HepG2 (cell line): ENCODE measurements at regions not wholly inside any gene's neighbourhood (a gene's known extent, or its start where the extent isn't known, plus 50 kb on each side); places are given as distances from the start of the nearest gene placed in this dataset.
A peak's percentile ranks its signal among the peaks of the same experiment; 100 is the strongest.

Source experiments
- ATAC-seq: fragments of 200-7000 bp; cut with Tn5 transposase; 3 replicates; pipeline ENCODE4 v1.9.1; 2020; ENCODE audit warnings: mild to moderate bottlenecking, moderate library complexity
- BruUV-seq: library from RNA; stranded (reverse); fragments of 400-500 nt; replicated peaks from 2 replicates; lab custom pipeline; 2021; lab: Mats Ljungman, UMichigan
- CTCF ChIA-PET: fragments of 300-600 bp; formaldehyde crosslinking; extraction: SDS; loops from one replicate; lab custom pipeline; 2021; ENCODE audit warnings: low total read pairs, inconsistent platforms, low intra/inter-chr PET ratio; lab: Yijun Ruan, JAX
- POLR2A ChIA-PET: fragments of 350-600 bp; sonication (Branson Sonifier 250); formaldehyde crosslinking; loops from one replicate; lab custom pipeline; 2020; ENCODE audit warnings: antibody characterized with exemption, inconsistent platforms; lab: Yijun Ruan, JAX
- DNase-seq: peaks from one replicate; pipeline ENCODE4 v3.0.0-alpha.2; 2015; ENCODE audit warnings: low spot score
- FAIRE-seq: peaks from 3 replicates; lab custom pipeline; 2011; peaks lifted over from hg19 to GRCh38; lab: Jason Lieb, UNC
- H2AFZ ChIP-seq: one replicate; pipeline ENCODE4 v1.6.1; 2011; ENCODE audit warnings: low read length, inconsistent platforms
- H3K27ac ChIP-seq: fragments of 300-600 bp; 3 replicates; pipeline ENCODE4 v1.8.0; 2011; ENCODE audit warnings: mixed run types, mild to moderate bottlenecking, mixed read lengths, low read length, inconsistent platforms; ENCODE audit not compliant: insufficient read depth; ENCODE audit errors: extremely low read length
- H3K27me3 ChIP-seq, 2 experiments: fragments of 200-600 bp in 1 of 2; 2 replicates in 1 of 2; 3 replicates in 1 of 2; pipeline versions ENCODE4 v1.6.0 to v1.8.0; 2011; ENCODE audit warnings: low read length in 2 of 2, mild to moderate bottlenecking in 2 of 2, moderate library complexity in 2 of 2, inconsistent platforms in 1 of 2; ENCODE audit not compliant: insufficient read depth in 2 of 2, control insufficient read depth in 1 of 2
- H3K36me3 ChIP-seq, 2 experiments: fragments of 200-600 bp in 1 of 2; replicated peaks in 1 of 2; 2 replicates in 1 of 2; 3 replicates in 1 of 2; pipeline versions ENCODE4 v1.5.1 to v1.8.0; 2011; ENCODE audit warnings: low read length in 2 of 2, inconsistent platforms in 1 of 2; ENCODE audit not compliant: insufficient read depth in 2 of 2, control insufficient read depth in 1 of 2
- H3K4me1 ChIP-seq: 2 replicates; pipeline ENCODE4 v1.5.1; 2012; ENCODE audit warnings: low read length, inconsistent platforms; ENCODE audit not compliant: insufficient read depth
- H3K4me2 ChIP-seq: 2 replicates; pipeline ENCODE4 v1.6.0; 2011; ENCODE audit warnings: low read depth, low read length, inconsistent platforms
- H3K4me3 ChIP-seq, 3 experiments: fragments of 200-600 bp in 1 of 3; sonication (generic), shearing (Covaris generic) in 1 of 3; replicated peaks in 1 of 3; 2 replicates each; pipeline ENCODE4 v1.5.1; 2011 to 2016; ENCODE audit warnings: low read length in 3 of 3, inconsistent platforms in 2 of 3, low read depth in 2 of 3, mild to moderate bottlenecking in 2 of 3, control low read depth in 1 of 3, mixed read lengths in 1 of 3; ENCODE audit not compliant: insufficient read depth in 1 of 3
- H3K79me2 ChIP-seq: one replicate; pipeline ENCODE4 v1.6.1; 2011; ENCODE audit warnings: low read length, inconsistent platforms; ENCODE audit not compliant: insufficient read depth
- H3K9ac ChIP-seq: 2 replicates; pipeline ENCODE4 v1.6.0; 2011; ENCODE audit warnings: mild to moderate bottlenecking, low read depth, low read length, inconsistent platforms; ENCODE audit not compliant: insufficient read depth
- H3K9me3 ChIP-seq: 2 replicates; pipeline ENCODE4 v1.5.1; 2012; ENCODE audit warnings: mild to moderate bottlenecking, low read length
- H4K20me1 ChIP-seq: 2 replicates; pipeline ENCODE4 v1.6.0; 2011; ENCODE audit warnings: inconsistent platforms, mild to moderate bottlenecking, low read length, moderate library complexity; ENCODE audit not compliant: insufficient read depth
- ASH2L ChIP-seq: fragments of 300-600, 200-600 bp; sonication (generic); IDR thresholded peaks from 2 replicates; pipeline ENCODE4 v1.7.0; 2017; ENCODE audit warnings: low read depth, mild to moderate bottlenecking, moderate library complexity, mixed read lengths, low read length; ENCODE audit not compliant: insufficient read length
- BRD4 ChIP-seq: sonication (generic); formaldehyde crosslinking; IDR thresholded peaks from 2 replicates; pipeline ENCODE4 v1.4.0; 2020; ENCODE audit warnings: missing genetic modification reagents
- HOXD1 ChIP-seq: sonication (generic); formaldehyde crosslinking; IDR thresholded peaks from 2 replicates; pipeline ENCODE4 v1.5.0; 2020; ENCODE audit warnings: missing genetic modification reagents
- MAFF ChIP-seq: IDR thresholded peaks from 2 replicates; pipeline ENCODE4 v1.6.1; 2011; ENCODE audit warnings: low read depth, low read length, improper control_type of control experiment
- MAFG ChIP-seq: sonication (generic); formaldehyde crosslinking; IDR thresholded peaks from 2 replicates; pipeline ENCODE4 v1.5.1; 2020; ENCODE audit warnings: mild to moderate bottlenecking, missing genetic modification reagents
- MAFK ChIP-seq, 2 experiments: IDR thresholded peaks in 1 of 2; conservative IDR thresholded peaks in 1 of 2; 2 replicates each; pipeline ENCODE4 v1.6.1; 2011; ENCODE audit warnings: improper control_type of control experiment in 2 of 2, low read length in 2 of 2
- NFIC ChIP-seq: IDR thresholded peaks from 2 replicates; pipeline ENCODE4 v1.6.1; 2012; ENCODE audit warnings: mild to moderate bottlenecking, low read length, inconsistent platforms
- RFX5 ChIP-seq: IDR thresholded peaks from 2 replicates; pipeline ENCODE4 v1.6.1; 2011; ENCODE audit warnings: low read depth, low read length, improper control_type of control experiment
- TGIF2 ChIP-seq: IDR thresholded peaks from 2 replicates; pipeline ENCODE4 v1.6.1; 2016; ENCODE audit warnings: control low read depth, missing compliant biosample characterization
- ZFP41 ChIP-seq: sonication (generic); formaldehyde crosslinking; IDR thresholded peaks from 2 replicates; pipeline ENCODE4 v1.4.0; 2020; ENCODE audit warnings: mild to moderate bottlenecking, missing genetic modification reagents, borderline replicate concordance
- ZNF121 ChIP-seq: sonication (generic); formaldehyde crosslinking; IDR thresholded peaks from 2 replicates; pipeline ENCODE4 v1.5.0; 2020; ENCODE audit warnings: mild to moderate bottlenecking, missing genetic modification reagents
- ZNF747 ChIP-seq: sonication (generic); formaldehyde crosslinking; IDR thresholded peaks from 2 replicates; pipeline ENCODE4 v1.8.1; 2023; ENCODE audit warnings: missing genetic modification reagents, mild to moderate bottlenecking, borderline replicate concordance
- ZSCAN20 ChIP-seq: sonication (generic); formaldehyde crosslinking; IDR thresholded peaks from 2 replicates; pipeline ENCODE4 v1.4.0; 2020; ENCODE audit warnings: missing genetic modification reagents, mild to moderate bottlenecking, borderline replicate concordance
- WGBS: methylation state at CpG from one replicate; pipeline ENCODE4 v1.1.6; 2017; ENCODE audit warnings: low lambda C conversion rate; 5-methylcytosine and 5-hydroxymethylcytosine counted together
- in situ Hi-C: cut with HindIII; loops from 2 replicates; pipeline ENCODE4 v1.10.0; 2017; ENCODE audit warnings: low pct_unique_long_range_greater_than_20kb; ENCODE audit not compliant: extremely low pct_ligation_motif_present
- intact Hi-C: fragments of 100-400 bp; cut with micrococcal nuclease; formaldehyde crosslinking; loops from one replicate; pipeline ENCODE4 v1.10.0; 2022; ENCODE audit not compliant: unreplicated experiment
- TF ChIP-seq, protein P1 (sequence below): sonication (generic); formaldehyde crosslinking; IDR thresholded peaks from 2 replicates; pipeline ENCODE4 v1.9.0; 2021; ENCODE audit warnings: missing genetic modification reagents, borderline replicate concordance
- TF ChIP-seq, protein P2 (sequence below): sonication (generic); formaldehyde crosslinking; IDR thresholded peaks from 2 replicates; pipeline ENCODE4 v1.5.0; 2020; ENCODE audit warnings: mild to moderate bottlenecking, low read depth, missing genetic modification reagents, borderline replicate concordance
- TF ChIP-seq, protein P3 (sequence below): sonication (generic); formaldehyde crosslinking; IDR thresholded peaks from 2 replicates; pipeline ENCODE4 v1.5.0; 2020; ENCODE audit warnings: missing genetic modification reagents, mild to moderate bottlenecking, borderline replicate concordance

DNA sequence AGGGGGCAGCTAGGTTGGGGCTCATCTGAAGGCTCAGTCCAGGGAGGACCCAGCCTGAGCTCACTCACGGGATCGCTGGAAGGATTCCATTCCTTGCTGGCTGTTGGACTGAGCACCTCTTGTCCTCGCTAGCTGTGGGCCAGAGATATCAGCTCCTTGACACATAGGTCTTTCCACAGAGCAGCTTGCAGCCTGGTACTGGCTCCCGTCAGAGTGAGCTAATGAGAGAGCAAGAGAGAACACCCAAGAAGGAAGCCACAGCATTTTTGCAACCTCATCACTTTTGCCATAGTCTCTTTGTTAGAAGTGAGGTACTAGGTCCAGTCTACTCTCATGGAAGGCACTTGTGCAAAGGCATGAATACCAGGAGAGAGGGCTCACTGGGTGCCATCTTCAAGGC lies 179.9 kb downstream of the CDC5L start:
- Histone ChIP-seq H4K20me1 (no peaks in the 10 kb centered on the region), H2AFZ (no peak overlapping the region), H3K27ac (no peak overlapping the region), H3K27me3 (peaks cover 0 to 13% of the 10 kb centered on the region in 2 experiments; a peak in 3 of 5 replicates), H3K9me3 (no peaks in the 10 kb centered on the region), H3K36me3 (no peaks in the 10 kb centered on the region), H3K4me2 (no peak overlapping the region), H3K79me2 (no peaks in the 10 kb centered on the region), H3K9ac (no peak overlapping the region), H3K4me3 (no peak overlapping the region), H3K4me1 (no peaks in the 10 kb centered on the region)
- DNase-seq = no peak
- 15% methylated on average over 4 of the region's 4 CpGs for WGBS
- intact Hi-C loops = no loop called here
- FAIRE-seq = no peak
- TF ChIP-seq MAFF (peak; percentile 98), TGIF2 (CRISPR knock-in tag) (no peak), MAFK (conservative IDR thresholded peaks at IDR 0.05 in 1 of 2, IDR thresholded peaks at IDR 0.05 in 1 of 2; ENCODE audit: low read length in 2 of 2) (peak; percentile 98 to 99), MAFG (peak; percentile 25; the same call in 1 of the 2 replicates)
- in situ Hi-C loops = no loop called here
- BruUV-seq = no TSS peak
- POLR2A ChIA-PET = no interaction called here
- CTCF ChIA-PET = no interaction called here
- ATAC-seq = no peak

DNA sequence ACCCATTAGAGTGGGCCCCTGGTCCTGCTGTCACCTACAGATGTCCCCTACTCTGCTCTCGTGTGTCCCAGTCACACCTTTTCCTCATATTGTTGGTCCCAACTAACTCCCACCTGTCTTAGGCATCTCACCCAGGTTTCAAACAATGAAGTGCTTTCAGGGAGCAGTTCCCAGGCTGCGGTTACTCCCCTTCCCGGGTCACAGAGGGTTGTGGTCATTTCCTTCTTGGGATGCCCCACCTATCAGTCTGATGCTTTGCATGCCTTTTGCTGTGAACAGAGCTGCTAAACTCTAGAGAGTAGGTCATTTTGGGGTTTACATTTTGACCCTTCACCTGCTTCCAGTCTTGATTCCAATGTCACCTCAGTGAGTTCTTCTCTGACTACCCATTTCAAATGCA lies 181.6 kb downstream of the CDC5L start:
- Histone ChIP-seq H2AFZ (no peak overlapping the region), H3K9ac (no peak overlapping the region), H3K27me3 (peaks cover 0 to 3% of the 10 kb centered on the region in 2 experiments; a peak in 2 of 5 replicates), H3K27ac (no peak overlapping the region), H3K4me1 (no peaks in the 10 kb centered on the region), H3K4me3 (no peak overlapping the region), H3K9me3 (no peaks in the 10 kb centered on the region), H3K79me2 (no peaks in the 10 kb centered on the region), H4K20me1 (no peaks in the 10 kb centered on the region), H3K36me3 (no peaks in the 10 kb centered on the region), H3K4me2 (no peak overlapping the region)
- in situ Hi-C loops = no loop called here
- WGBS = 4% methylated on average over 3 of the region's 3 CpGs
- FAIRE-seq (no peak), DNase-seq (no peak), ATAC-seq (no peak)
- CTCF ChIA-PET = no interaction called here
- POLR2A ChIA-PET = no interaction called here
- intact Hi-C loops = no loop called here
- BruUV-seq = no TSS peak
- TF ChIP-seq NFIC = no peak
- no peak for TF ChIP-seq ZNF121
- no peak for TF ChIP-seq ZNF747 (CRISPR knock-in tag)
- TF ChIP-seq, protein P1, sequence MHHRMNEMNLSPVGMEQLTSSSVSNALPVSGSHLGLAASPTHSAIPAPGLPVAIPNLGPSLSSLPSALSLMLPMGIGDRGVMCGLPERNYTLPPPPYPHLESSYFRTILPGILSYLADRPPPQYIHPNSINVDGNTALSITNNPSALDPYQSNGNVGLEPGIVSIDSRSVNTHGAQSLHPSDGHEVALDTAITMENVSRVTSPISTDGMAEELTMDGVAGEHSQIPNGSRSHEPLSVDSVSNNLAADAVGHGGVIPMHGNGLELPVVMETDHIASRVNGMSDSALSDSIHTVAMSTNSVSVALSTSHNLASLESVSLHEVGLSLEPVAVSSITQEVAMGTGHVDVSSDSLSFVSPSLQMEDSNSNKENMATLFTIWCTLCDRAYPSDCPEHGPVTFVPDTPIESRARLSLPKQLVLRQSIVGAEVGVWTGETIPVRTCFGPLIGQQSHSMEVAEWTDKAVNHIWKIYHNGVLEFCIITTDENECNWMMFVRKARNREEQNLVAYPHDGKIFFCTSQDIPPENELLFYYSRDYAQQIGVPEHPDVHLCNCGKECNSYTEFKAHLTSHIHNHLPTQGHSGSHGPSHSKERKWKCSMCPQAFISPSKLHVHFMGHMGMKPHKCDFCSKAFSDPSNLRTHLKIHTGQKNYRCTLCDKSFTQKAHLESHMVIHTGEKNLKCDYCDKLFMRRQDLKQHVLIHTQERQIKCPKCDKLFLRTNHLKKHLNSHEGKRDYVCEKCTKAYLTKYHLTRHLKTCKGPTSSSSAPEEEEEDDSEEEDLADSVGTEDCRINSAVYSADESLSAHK (CRISPR knock-in tag) = no peak
- no peak for TF ChIP-seq ZFP41 (CRISPR knock-in tag)
- TF ChIP-seq ASH2L = no peak
- TF ChIP-seq ZSCAN20 (CRISPR knock-in tag) = no peak
- no peak for TF ChIP-seq HOXD1 (CRISPR knock-in tag)
- TF ChIP-seq, protein P2, sequence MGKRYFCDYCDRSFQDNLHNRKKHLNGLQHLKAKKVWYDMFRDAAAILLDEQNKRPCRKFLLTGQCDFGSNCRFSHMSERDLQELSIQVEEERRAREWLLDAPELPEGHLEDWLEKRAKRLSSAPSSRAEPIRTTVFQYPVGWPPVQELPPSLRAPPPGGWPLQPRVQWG (CRISPR knock-in tag) = no peak
- no peak for TF ChIP-seq RFX5
- TF ChIP-seq BRD4 = no peak
- TF ChIP-seq, protein P3, sequence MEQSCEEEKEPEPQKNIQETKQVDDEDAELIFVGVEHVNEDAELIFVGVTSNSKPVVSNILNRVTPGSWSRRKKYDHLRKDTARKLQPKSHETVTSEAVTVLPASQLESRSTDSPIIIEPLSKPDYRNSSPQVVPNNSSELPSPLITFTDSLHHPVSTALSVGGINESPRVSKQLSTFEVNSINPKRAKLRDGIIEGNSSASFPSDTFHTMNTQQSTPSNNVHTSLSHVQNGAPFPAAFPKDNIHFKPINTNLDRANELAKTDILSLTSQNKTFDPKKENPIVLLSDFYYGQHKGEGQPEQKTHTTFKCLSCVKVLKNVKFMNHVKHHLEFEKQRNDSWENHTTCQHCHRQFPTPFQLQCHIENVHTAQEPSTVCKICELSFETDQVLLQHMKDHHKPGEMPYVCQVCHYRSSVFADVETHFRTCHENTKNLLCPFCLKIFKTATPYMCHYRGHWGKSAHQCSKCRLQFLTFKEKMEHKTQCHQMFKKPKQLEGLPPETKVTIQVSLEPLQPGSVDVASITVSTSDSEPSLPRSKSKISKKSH = no peak
